Stomach (tissue), 8 donors: ENCODE measurements at regions not wholly inside any gene's neighbourhood (a gene's known extent, or its start where the extent isn't known, plus 50 kb on each side); places are given as distances from the start of the nearest gene placed in this dataset.

Experiments
- DNase-seq, 2 donors: peaks; one replicate each; pipeline versions ENCODE4 v3.0.0 to v3.0.0-alpha.2; 2013 to 2019
- H3K27ac ChIP-seq, 5 donors: fragments of 200-600 bp in 4 of 5; sonication (generic) in 4 of 5; one replicate each; pipeline ENCODE4 v1.5.1; 2013 to 2019; ENCODE audit warnings: mild to moderate bottlenecking in 1 of 5, moderate library complexity in 1 of 5
- H3K27me3 ChIP-seq, 3 donors: fragments of 200-600 bp; sonication (generic); one replicate each; pipeline ENCODE4 v1.5.1; 2017 to 2019; ENCODE audit warnings: mixed run types in 1 of 3
- H3K36me3 ChIP-seq, 4 donors: fragments of 200-600 bp; sonication (generic); 1 replicate in 3 of 4; 2 replicates in 1 of 4; pipeline ENCODE4 v1.5.1; 2016 to 2019
- H3K4me1 ChIP-seq, 4 donors: fragments of 200-600 bp; sonication (generic); one replicate each; pipeline ENCODE4 v1.5.1; 2016 to 2019
- H3K4me3 ChIP-seq, 4 donors: fragments of 200-600 bp; sonication (generic) in 3 of 4; one replicate each; pipeline ENCODE4 v1.5.1; 2016 to 2019; ENCODE audit warnings: mild to moderate bottlenecking in 1 of 4
- H3K9me3 ChIP-seq, 4 donors: fragments of 200-600 bp; sonication (generic); one replicate each; pipeline ENCODE4 v1.5.1; 2016 to 2019
- CTCF ChIP-seq, 7 experiments: fragments of 450-650 bp in 4 of 7; fragments of 200-600 bp in 3 of 7; sonication (generic) in 3 of 7; IDR thresholded peaks; one replicate each; pipeline ENCODE4 v1.5.1; 2016 to 2019; ENCODE audit warnings: antibody characterized with exemption in 7 of 7, control low read depth in 2 of 7, mild to moderate bottlenecking in 1 of 7
- EP300 ChIP-seq: sonication (generic); formaldehyde crosslinking; IDR thresholded peaks from one replicate; pipeline ENCODE4 v1.6.1; 2017; ENCODE audit warnings: antibody characterized with exemption
- POLR2A ChIP-seq, 4 donors: fragments of 450-650 bp; IDR thresholded peaks; one replicate each; pipeline ENCODE4 v1.6.1; 2016; ENCODE audit warnings: antibody characterized with exemption in 4 of 4, control low read depth in 2 of 4, mild to moderate bottlenecking in 1 of 4, moderate library complexity in 1 of 4
- POLR2AphosphoS5 ChIP-seq, 3 donors: sonication (generic); formaldehyde crosslinking; IDR thresholded peaks; one replicate each; pipeline ENCODE4 v1.6.1; 2016; ENCODE audit warnings: antibody characterized with exemption in 3 of 3
- WGBS, 5 donors: extraction: QIAGEN DNeasy Blood & Tissue Kit in 3 of 5; methylation state at CpG; one replicate each; pipeline versions ENCODE4 v1.1.5 to v1.1.7; 2013 to 2018; 5-methylcytosine and 5-hydroxymethylcytosine counted together
- intact Hi-C: fragments of 100-400 bp; cut with DNase I; formaldehyde crosslinking; loops from one replicate; pipeline ENCODE4 v1.15.1; 2023; ENCODE audit warnings: low total_unique reads
- donor health status: healthy with polysubstance abuse.
- donor health status: Bipolar disorder and iron deficiency.
- donor health status: healthy.

DNA sequence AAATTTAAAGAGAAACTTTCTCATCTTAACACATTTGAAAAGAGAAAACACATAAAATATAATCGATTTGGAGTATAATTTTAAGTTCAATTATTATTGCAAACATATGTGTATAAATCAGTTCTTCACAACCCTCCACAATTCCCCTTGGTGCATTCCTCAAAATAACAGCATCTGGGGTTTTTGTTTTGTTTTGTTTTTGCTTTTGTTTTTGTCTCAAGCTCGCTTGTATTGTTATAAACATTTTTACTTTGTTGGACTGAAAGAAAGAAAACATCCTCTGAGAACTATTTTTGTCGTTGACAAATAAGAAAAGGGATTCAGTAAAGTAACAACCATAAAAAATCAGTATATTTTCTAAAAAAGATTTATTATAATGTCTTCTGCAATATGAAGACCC lies 60.2 kb upstream of the HIVEP1 start:
- intact Hi-C loops = no loop called here
- H3K27ac ChIP-seq = no peak overlapping the region
- 66 to 77% (median 74%) methylated on average over 3 of the region's 3 CpGs for WGBS, 5 donors
- no peaks in the 10 kb centered on the region for H3K27me3 ChIP-seq
- H3K4me1 ChIP-seq = no peaks in the 10 kb centered on the region
- H3K9me3 ChIP-seq = no peaks in the 10 kb centered on the region
- H3K36me3 ChIP-seq = no peaks in the 10 kb centered on the region
- no peak for DNase-seq
- TF ChIP-seq EP300 (no peak), POLR2AphosphoS5 (IDR thresholded peaks at IDR 0.05) (no peak), CTCF (IDR thresholded peaks at IDR 0.05) (no peak), POLR2A (IDR thresholded peaks at IDR 0.05) (no peak)
- H3K4me3 ChIP-seq = no peak overlapping the region

- Histone ChIP-seq H3K4me3 (no peak overlapping the region), H3K4me1 (no peaks in the 10 kb centered on the region), H3K27me3 (no peaks in the 10 kb centered on the region), H3K27ac (no peak overlapping the region), H3K9me3 (no peaks in the 10 kb centered on the region), H3K36me3 (no peaks in the 10 kb centered on the region)
- TF ChIP-seq EP300 (no peak), POLR2A (IDR thresholded peaks at IDR 0.05) (no peak), POLR2AphosphoS5 (IDR thresholded peaks at IDR 0.05) (no peak), CTCF (IDR thresholded peaks at IDR 0.05) (no peak)
- WGBS, 5 donors = 69 to 89% (median 85%) methylated on average over 2 of the region's 2 CpGs
- no peak for DNase-seq
- intact Hi-C loops = no loop called here
These were observed 62.0 kb upstream of the HIVEP1 start for GRCh38 chr6:11950109-11950508.

DNA sequence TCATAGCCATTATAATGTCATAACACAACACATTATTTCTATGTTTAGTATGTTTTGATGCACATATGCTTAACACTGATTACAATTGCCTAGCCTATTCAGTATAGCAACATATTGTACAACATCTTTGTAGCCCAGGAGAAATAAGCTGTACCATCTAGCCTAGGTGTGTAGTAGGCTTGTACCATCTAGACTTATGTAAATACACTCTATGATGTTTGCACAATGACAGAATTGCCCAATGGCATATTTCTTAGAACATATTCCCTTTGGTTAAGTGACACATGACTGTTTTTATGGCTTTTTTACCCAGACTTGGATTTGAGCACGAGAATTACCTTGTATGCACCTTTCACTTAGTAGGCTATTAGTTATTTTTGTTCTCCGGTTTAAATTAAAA lies 64.5 kb upstream of the HIVEP1 start:
- no peaks in the 10 kb centered on the region for H3K27me3 ChIP-seq
- no peaks in the 10 kb centered on the region for H3K4me1 ChIP-seq
- H3K9me3 ChIP-seq = no peaks in the 10 kb centered on the region
- DNase-seq = no peak
- 45 to 93% (median 89%) methylated on average over 2 of the region's 2 CpGs for WGBS, 5 donors
- TF ChIP-seq EP300 = no peak
- TF ChIP-seq POLR2A (IDR thresholded peaks at IDR 0.05) = no peak
- no peak for TF ChIP-seq POLR2AphosphoS5 (IDR thresholded peaks at IDR 0.05)
- no peak for TF ChIP-seq CTCF (IDR thresholded peaks at IDR 0.05)
- no peaks in the 10 kb centered on the region for H3K36me3 ChIP-seq
- intact Hi-C loops = no loop called here
- H3K4me3 ChIP-seq = no peak overlapping the region
- H3K27ac ChIP-seq = no peak overlapping the region

GRCh38 chr6:11947063-11947462 lies 65.0 kb upstream of the HIVEP1 start:
- DNase-seq = no peak
- Histone ChIP-seq H3K27ac (no peak overlapping the region), H3K4me1 (no peaks in the 10 kb centered on the region), H3K9me3 (no peaks in the 10 kb centered on the region), H3K36me3 (no peaks in the 10 kb centered on the region), H3K4me3 (no peak overlapping the region), H3K27me3 (no peaks in the 10 kb centered on the region)
- TF ChIP-seq EP300 (no peak), POLR2A (IDR thresholded peaks at IDR 0.05) (no peak), POLR2AphosphoS5 (IDR thresholded peaks at IDR 0.05) (no peak), CTCF (IDR thresholded peaks at IDR 0.05) (no peak)
- WGBS, 5 donors = 92 to 100% (median 95%) methylated on average over 2 of the region's 2 CpGs
- intact Hi-C loops = no loop called here
